Esophagus (tissue), 2 donors: ENCODE measurements at regions not wholly inside any gene's neighbourhood (a gene's known extent, or its start where the extent isn't known, plus 50 kb on each side); places are given as distances from the start of the nearest gene placed in this dataset.
"Not testable (repeated sequence)": the region's sequence is repeated elsewhere in the genome, so short reads cannot be mapped to it uniquely, and the experiment has no call there.

Source experiments
- H3K27ac ChIP-seq, 2 donors: one replicate each; pipeline ENCODE4 v1.5.1; 2013; ENCODE audit warnings: low read depth in 2 of 2, mild to moderate bottlenecking in 2 of 2, inconsistent platforms in 1 of 2, low read length in 1 of 2, moderate library complexity in 1 of 2
- H3K27me3 ChIP-seq, 2 donors: one replicate each; pipeline ENCODE4 v1.6.1; 2013; ENCODE audit warnings: low read length in 2 of 2, control low read depth in 1 of 2, mild to moderate bottlenecking in 1 of 2; ENCODE audit not compliant: insufficient read depth in 2 of 2, control insufficient read depth in 1 of 2
- H3K36me3 ChIP-seq, 2 donors: one replicate each; pipeline ENCODE4 v1.6.1; 2013; ENCODE audit warnings: low read length in 1 of 2; ENCODE audit not compliant: control insufficient read depth in 2 of 2, insufficient read depth in 2 of 2
- H3K4me1 ChIP-seq, 2 donors: one replicate each; pipeline ENCODE4 v1.6.1; 2013; ENCODE audit warnings: low read length in 1 of 2; ENCODE audit not compliant: control insufficient read depth in 2 of 2, insufficient read depth in 2 of 2
- H3K4me3 ChIP-seq, 2 donors: one replicate each; pipeline ENCODE4 v1.5.1; 2013; ENCODE audit warnings: low read length in 2 of 2, mild to moderate bottlenecking in 2 of 2, low read depth in 1 of 2, moderate library complexity in 1 of 2
- H3K9me3 ChIP-seq, 2 donors: one replicate each; pipeline ENCODE4 v1.6.1; 2013; ENCODE audit warnings: mild to moderate bottlenecking in 2 of 2, low read depth in 1 of 2, low read length in 1 of 2, moderate library complexity in 1 of 2; ENCODE audit not compliant: control insufficient read depth in 2 of 2, insufficient read depth in 1 of 2
- WGBS, 2 donors: extraction: QIAGEN DNeasy Blood & Tissue Kit; methylation state at CpG; one replicate each; pipeline ENCODE4 v1.1.7; 2013; 5-methylcytosine and 5-hydroxymethylcytosine counted together
- donor health status: healthy with polysubstance abuse.
- donor health status: Bipolar disorder and iron deficiency.

DNA sequence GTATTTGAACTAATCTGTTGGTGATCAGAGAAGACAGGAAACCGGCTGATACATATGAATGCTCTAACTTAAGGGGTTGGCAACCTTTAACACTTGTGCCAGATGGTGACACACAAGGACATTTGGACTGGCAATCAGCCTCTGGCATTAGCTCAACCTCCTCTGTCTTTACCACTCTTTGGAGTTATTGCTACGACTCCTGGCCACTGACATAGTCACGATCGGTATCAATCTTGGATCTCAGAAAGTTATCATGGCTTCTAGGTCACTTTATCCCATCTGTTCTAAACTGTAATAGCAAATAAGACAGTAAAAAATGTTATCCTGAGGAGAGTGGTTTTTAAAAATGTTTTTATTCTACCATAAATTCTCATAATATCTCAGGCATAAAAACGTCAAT lies 575.2 kb upstream of the MDGA2 start:
- no peak overlapping the region for H3K4me3 ChIP-seq
- 81% methylated on average over 5 of the region's 5 CpGs for WGBS, 2 donors
- no peaks in the 10 kb centered on the region for H3K4me1 ChIP-seq
- no peaks in the 10 kb centered on the region for H3K27me3 ChIP-seq
- H3K27ac ChIP-seq: no peak overlapping the region
- peaks cover 0 to 2% of the 10 kb centered on the region in 2 donors for H3K9me3 ChIP-seq
- H3K36me3 ChIP-seq: no peaks in the 10 kb centered on the region

DNA sequence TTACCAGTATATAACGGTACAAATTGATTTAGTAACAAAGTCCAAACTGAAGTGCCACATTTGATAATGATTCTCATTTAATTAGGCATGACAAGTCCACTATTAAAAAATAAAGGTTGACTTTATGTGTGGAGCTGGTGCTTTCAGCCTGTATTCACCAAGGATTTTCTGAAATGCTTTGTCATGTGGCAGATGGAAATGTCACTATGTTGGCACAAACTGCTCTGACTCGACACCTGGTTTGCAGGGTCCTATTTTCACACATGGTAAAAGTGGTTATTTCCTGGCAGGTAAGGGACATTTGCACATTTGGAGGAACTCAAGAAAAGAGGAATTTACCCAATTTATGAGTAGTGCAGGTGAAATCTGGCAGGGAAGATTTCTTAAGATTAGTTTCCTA lies 572.6 kb upstream of the MDGA2 start:
- no peak overlapping the region for H3K27ac ChIP-seq
- no peaks in the 10 kb centered on the region for H3K36me3 ChIP-seq
- no peaks in the 10 kb centered on the region for H3K4me1 ChIP-seq
- H3K27me3 ChIP-seq: no peaks in the 10 kb centered on the region
- 36 to 53% methylated on average over 2 of the region's 2 CpGs for WGBS, 2 donors
- no peak overlapping the region for H3K4me3 ChIP-seq
- H3K9me3 ChIP-seq: peaks cover 0 to 2% of the 10 kb centered on the region in 2 donors

DNA sequence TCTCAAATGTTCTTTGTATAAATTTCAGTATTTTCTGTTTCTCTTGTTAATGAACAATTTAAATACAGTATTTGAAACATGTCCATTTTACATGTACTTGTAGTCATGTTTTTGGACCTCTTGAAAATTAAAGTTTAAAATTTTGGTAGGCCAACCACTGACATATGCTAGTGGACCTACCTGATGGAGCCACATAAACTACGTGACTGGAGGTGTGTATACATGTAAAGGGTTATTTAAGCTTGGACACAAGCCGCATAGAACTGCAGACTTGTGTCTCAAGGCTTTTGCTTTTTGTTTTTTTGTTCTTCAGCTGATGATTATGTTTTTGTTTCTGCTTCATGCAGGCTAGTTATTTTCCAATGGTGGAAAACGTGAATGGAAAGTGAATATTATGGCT lies 568.5 kb upstream of the MDGA2 start:
- no peaks in the 10 kb centered on the region for H3K27me3 ChIP-seq
- no peaks in the 10 kb centered on the region for H3K9me3 ChIP-seq
- no peaks in the 10 kb centered on the region for H3K4me1 ChIP-seq
- H3K36me3 ChIP-seq: no peaks in the 10 kb centered on the region
- H3K27ac ChIP-seq: no peak overlapping the region
- H3K4me3 ChIP-seq: no peak overlapping the region
- 81 to 85% methylated on average over 3 of the region's 3 CpGs for WGBS, 2 donors

DNA sequence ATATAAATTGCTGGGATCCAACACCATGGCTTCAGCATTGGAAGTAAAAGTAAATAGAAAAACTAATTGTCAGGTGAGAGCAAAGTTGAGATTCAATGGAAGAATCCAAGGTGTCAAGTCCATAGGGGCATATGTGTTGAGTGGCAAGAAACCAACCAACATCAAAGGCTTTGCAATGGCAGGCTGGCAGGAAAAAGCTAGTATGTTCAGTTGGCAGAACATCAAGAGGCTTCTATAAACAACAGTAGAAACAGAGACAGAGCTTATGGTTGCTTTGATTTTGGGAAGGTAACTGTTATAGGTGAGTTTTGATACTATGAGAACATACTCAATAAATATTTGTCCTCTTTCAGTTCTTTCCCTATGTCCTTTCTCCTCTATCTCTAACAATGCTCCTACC lies 553.7 kb upstream of the MDGA2 start:
- Histone ChIP-seq H3K4me1 (no peaks in the 10 kb centered on the region), H3K27me3 (no peaks in the 10 kb centered on the region), H3K36me3 (no peaks in the 10 kb centered on the region), H3K9me3 (no peaks in the 10 kb centered on the region), H3K4me3 (no peak overlapping the region), H3K27ac (no peak overlapping the region)

DNA sequence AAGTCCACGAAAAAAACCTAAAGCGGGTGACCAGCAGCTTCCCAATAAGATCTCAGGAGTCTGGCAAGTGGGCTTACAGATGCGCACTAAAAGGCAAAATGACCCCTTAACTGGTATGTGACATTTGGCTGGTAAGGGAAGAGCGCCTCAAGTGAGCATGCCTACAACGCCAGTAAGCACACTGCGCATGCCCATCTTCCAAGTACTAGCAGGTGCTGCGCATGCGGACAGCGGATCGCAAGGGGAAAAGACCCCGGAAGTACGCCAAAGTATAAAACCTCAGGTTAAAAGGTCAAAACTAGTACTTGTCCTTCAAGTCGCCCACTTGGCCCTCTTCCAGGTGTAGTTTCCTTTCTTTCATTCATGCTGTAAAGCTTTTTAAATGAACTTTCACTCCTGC lies 518.5 kb upstream of the MDGA2 start:
- H3K9me3 ChIP-seq: peaks cover 0 to 3% of the 10 kb centered on the region in 2 donors
- WGBS, 2 donors: 89 to 90% methylated on average over 13 of the region's 13 CpGs
- no peaks in the 10 kb centered on the region for H3K27me3 ChIP-seq
- H3K36me3 ChIP-seq: no peaks in the 10 kb centered on the region
- H3K4me3 ChIP-seq: no peak overlapping the region
- H3K4me1 ChIP-seq: no peaks in the 10 kb centered on the region
- H3K27ac ChIP-seq: no peak overlapping the region

DNA sequence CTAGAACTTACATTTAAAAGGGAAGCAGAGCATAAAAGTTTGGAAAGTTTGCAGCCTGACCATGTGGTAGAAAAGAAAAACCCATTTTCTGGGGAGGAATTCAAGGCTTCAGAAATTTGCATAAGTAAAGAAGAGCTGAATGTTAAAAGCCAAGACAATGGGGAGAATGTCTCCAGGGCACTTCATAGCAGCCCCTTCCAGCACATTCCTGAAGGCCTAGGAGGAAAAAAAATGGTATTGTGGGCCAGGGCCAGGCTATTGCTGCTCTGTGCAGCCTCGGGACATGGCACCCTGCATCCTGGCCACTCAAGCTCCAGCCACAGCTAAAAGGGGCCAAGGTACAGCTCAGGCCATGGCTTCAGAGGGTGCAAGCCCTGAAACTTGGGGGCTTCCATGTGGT lies 474.2 kb upstream of the MDGA2 start:
- not testable (repeated sequence) for H3K4me3 ChIP-seq, H3K9me3 ChIP-seq, H3K27me3 ChIP-seq, H3K27ac ChIP-seq, H3K4me1 ChIP-seq, H3K36me3 ChIP-seq
- WGBS, 2 donors: 76 to 77% methylated on average over 1 of the region's 1 CpG

DNA sequence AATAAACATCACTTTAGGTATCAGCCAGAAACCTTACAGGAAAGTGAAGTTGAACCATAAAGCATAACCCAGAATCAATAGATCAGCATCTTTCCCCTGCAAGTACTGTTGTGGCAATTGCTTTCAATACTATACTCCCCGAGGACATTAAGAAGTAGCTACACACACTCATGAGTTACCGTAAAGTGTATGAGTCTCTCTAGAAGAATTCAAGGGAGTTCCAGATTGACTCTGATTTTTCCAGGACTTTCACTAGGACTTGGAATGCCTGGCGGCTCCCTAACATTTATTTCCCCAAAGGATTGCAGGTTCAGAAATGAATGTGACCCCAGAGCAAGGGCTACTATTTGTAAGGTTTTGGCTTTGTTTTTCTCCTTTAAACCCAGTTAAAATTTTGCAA lies 465.4 kb upstream of the MDGA2 start:
- 86 to 90% methylated on average over 3 of the region's 3 CpGs for WGBS, 2 donors
- Histone ChIP-seq H3K4me3 (no peak overlapping the region), H3K9me3 (no peaks in the 10 kb centered on the region), H3K27me3 (no peaks in the 10 kb centered on the region), H3K4me1 (no peaks in the 10 kb centered on the region), H3K27ac (no peak overlapping the region), H3K36me3 (no peaks in the 10 kb centered on the region)

DNA sequence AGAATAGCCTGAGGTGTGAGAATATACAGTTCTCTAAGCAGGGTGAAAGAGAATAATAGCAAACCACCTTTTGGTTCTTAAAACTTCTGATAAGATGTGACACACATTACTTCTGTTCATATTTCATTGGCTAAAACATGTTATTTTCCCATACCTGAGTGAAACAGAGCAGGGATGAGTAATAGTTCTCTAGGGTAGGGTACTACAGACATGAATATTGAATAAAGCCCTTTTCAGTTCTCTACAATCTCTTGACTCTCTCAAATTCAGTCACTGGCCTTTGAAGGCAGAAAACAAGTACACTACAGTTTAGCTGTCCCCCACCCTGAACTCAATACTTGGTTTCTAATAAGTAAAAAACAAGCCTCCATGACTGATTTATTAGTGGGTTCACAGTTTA lies 454.1 kb upstream of the MDGA2 start:
- H3K36me3 ChIP-seq: no peaks in the 10 kb centered on the region
- H3K9me3 ChIP-seq: no peaks in the 10 kb centered on the region
- H3K4me3 ChIP-seq: no peak overlapping the region

DNA sequence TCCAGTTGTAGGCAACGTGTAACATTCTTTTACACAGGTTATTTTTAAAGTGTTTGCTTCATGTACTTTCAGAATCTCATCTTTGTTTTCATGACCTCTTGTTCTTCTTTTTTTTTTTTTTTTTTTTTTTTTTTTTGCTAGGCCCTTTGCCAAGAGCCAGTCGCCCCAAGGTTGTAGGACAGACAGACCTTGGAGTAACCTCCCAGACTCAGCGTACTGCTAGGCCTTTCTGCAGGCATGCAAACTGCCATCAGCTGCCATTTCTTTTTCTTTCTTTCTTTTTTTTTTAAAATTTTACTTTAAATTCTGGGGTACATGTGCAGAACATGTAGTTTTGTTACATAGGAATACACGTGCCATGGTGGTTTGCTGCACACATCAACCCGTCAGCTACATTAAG lies 452.3 kb upstream of the MDGA2 start:
- Histone ChIP-seq H3K4me3 (no peak overlapping the region), H3K9me3 (no peaks in the 10 kb centered on the region), H3K27ac (no peak overlapping the region), H3K4me1 (no peaks in the 10 kb centered on the region), H3K36me3 (no peaks in the 10 kb centered on the region), H3K27me3 (no peaks in the 10 kb centered on the region)
- 72 to 75% methylated on average over 5 of the region's 5 CpGs for WGBS, 2 donors

More for the DNA sequence above, 454.1 kb upstream of the MDGA2 start:
- Histone ChIP-seq H3K4me1 (no peaks in the 10 kb centered on the region), H3K27ac (no peak overlapping the region), H3K27me3 (no peaks in the 10 kb centered on the region)

DNA sequence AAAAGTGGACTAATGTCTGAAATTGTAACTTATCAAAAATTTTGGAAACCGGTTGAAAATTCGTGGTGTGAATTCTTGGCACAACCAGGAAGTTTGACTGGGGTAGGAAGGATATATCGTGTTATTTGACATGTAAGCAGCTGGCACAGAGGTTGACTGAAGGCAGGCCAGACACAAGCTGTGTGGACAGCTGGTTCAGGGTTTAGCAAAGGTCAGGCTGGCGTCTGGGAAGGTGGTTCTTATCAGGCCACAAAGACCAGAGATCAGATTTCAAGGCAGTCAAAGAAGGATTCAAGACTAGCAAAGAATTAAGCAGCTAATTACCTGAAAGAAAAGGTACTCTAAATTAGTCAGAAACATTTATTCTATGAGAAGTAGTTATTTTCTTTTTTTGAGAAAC lies 450.2 kb upstream of the MDGA2 start:
- no peaks in the 10 kb centered on the region for H3K4me1 ChIP-seq
- no peaks in the 10 kb centered on the region for H3K27me3 ChIP-seq
- H3K36me3 ChIP-seq: no peaks in the 10 kb centered on the region
- WGBS, 2 donors: 35 to 40% methylated on average over 4 of the region's 4 CpGs
- H3K9me3 ChIP-seq: no peaks in the 10 kb centered on the region
- no peak overlapping the region for H3K4me3 ChIP-seq
- no peak overlapping the region for H3K27ac ChIP-seq
